Mesendoderm (in vitro differentiated cells): ENCODE measurements at regions not wholly inside any gene's neighbourhood (a gene's known extent, or its start where the extent isn't known, plus 50 kb on each side); places are given as distances from the start of the nearest gene placed in this dataset.

Source experiments
- DNase-seq: peaks from one replicate; pipeline ENCODE4 v3.0.0; 2013
- H2AK5ac ChIP-seq: 2 replicates; pipeline ENCODE4 v1.6.1; 2013; ENCODE audit warnings: low read length, inconsistent platforms
- H2BK120ac ChIP-seq: 2 replicates; pipeline ENCODE4 v1.6.1; 2013; ENCODE audit warnings: low read depth, mild to moderate bottlenecking, low read length, moderate library complexity, mixed read lengths
- H2BK15ac ChIP-seq: replicated peaks from 2 replicates; pipeline ENCODE4 v1.6.1; 2013; ENCODE audit warnings: low read depth, mild to moderate bottlenecking, moderate library complexity
- H2BK5ac ChIP-seq: 2 replicates; pipeline ENCODE4 v1.6.1; 2013; ENCODE audit warnings: low read length, inconsistent platforms
- H3K18ac ChIP-seq: 2 replicates; pipeline ENCODE4 v1.6.1; 2013; ENCODE audit warnings: mild to moderate bottlenecking, low read length, mixed read lengths
- H3K23ac ChIP-seq: one replicate; pipeline ENCODE4 v1.6.1; 2013; ENCODE audit warnings: low read length
- H3K27ac ChIP-seq: 2 replicates; pipeline ENCODE4 v1.5.1; 2013; ENCODE audit warnings: low read depth, mild to moderate bottlenecking, inconsistent platforms, low read length, moderate library complexity
- H3K27me3 ChIP-seq: 2 replicates; pipeline ENCODE4 v1.6.1; 2013; ENCODE audit warnings: low read length, control low read depth, mild to moderate bottlenecking, inconsistent platforms; ENCODE audit not compliant: insufficient read depth, poor library complexity
- H3K36me3 ChIP-seq: 2 replicates; pipeline ENCODE4 v1.6.1; 2013; ENCODE audit warnings: low read length, inconsistent platforms; ENCODE audit not compliant: control insufficient read depth, insufficient read depth
- H3K4ac ChIP-seq: one replicate; pipeline ENCODE4 v1.6.1; 2013; ENCODE audit warnings: low read depth, mild to moderate bottlenecking, low read length, moderate library complexity
- H3K4me1 ChIP-seq: 2 replicates; pipeline ENCODE4 v1.6.1; 2013; ENCODE audit warnings: low read depth, low read length, inconsistent platforms; ENCODE audit not compliant: control insufficient read depth
- H3K4me2 ChIP-seq: 2 replicates; pipeline ENCODE4 v1.6.1; 2013; ENCODE audit warnings: low read length
- H3K4me3 ChIP-seq: 2 replicates; pipeline ENCODE4 v1.5.1; 2013; ENCODE audit warnings: mild to moderate bottlenecking, low read length
- H3K56ac ChIP-seq: one replicate; pipeline ENCODE4 v1.6.1; 2013; ENCODE audit warnings: low read length
- H3K79me1 ChIP-seq: 2 replicates; pipeline ENCODE4 v1.6.1; 2013; ENCODE audit warnings: low read length, inconsistent platforms
- H3K79me2 ChIP-seq: 2 replicates; pipeline ENCODE4 v1.6.1; 2013; ENCODE audit warnings: mild to moderate bottlenecking, low read length; ENCODE audit not compliant: control insufficient read depth, insufficient read depth
- H3K9ac ChIP-seq: 2 replicates; pipeline ENCODE4 v1.6.1; 2013; ENCODE audit warnings: low read length, inconsistent platforms
- H4K5ac ChIP-seq: one replicate; pipeline ENCODE4 v1.6.1; 2013; ENCODE audit warnings: low read length
- H4K8ac ChIP-seq: one replicate; pipeline ENCODE4 v1.6.1; 2013; ENCODE audit warnings: low read depth, mild to moderate bottlenecking, control low read depth, low read length, moderate library complexity
- WGBS: extraction: QIAGEN DNeasy Blood & Tissue Kit; methylation state at CpG from one replicate; pipeline ENCODE4 v1.1.7; 2013; ENCODE audit warnings: low lambda C conversion rate, missing lambda C conversion rate; ENCODE audit not compliant: insufficient coverage; ENCODE audit errors: extremely low coverage; 5-methylcytosine and 5-hydroxymethylcytosine counted together

DNA sequence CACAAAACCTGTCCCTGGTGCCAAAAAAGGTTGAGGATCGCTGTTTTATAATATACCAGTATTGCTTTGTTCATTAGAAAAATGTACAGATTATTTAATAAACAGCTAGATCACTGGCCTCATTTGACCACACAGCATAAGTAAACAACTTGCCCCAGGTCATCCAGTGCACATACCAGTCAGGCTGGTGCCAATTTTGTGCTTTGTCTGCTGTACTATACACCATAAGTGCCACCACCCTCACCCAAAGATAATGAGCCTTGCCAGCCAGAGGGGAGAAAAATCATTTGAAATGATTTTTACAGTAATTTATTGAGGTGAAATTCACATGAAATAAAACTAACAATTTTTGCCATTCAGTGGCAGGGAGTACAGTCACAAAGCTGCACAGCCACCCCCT, 202.2 kb upstream of the TWIST2 start:
- Histone ChIP-seq H2BK5ac (no peak overlapping the region), H2BK15ac (no peak overlapping the region), H3K27me3 (no peaks in the 10 kb centered on the region), H3K56ac (no peak overlapping the region), H3K9ac (no peak overlapping the region), H4K8ac (no peak overlapping the region), H3K4me2 (no peak overlapping the region), H3K4ac (no peak overlapping the region), H3K27ac (no peak overlapping the region), H3K4me1 (no peaks in the 10 kb centered on the region), H4K5ac (no peak overlapping the region), H3K79me2 (no peaks in the 10 kb centered on the region), H3K79me1 (no peaks in the 10 kb centered on the region), H3K23ac (no peak overlapping the region), H3K36me3 (no peaks in the 10 kb centered on the region), H2AK5ac (no peak overlapping the region), H2BK120ac (no peak overlapping the region), H3K4me3 (no peak overlapping the region), H3K18ac (no peak overlapping the region)
- DNase-seq: no peak
- WGBS: no CpG with 5 or more reads among the region's 1 CpG

DNA sequence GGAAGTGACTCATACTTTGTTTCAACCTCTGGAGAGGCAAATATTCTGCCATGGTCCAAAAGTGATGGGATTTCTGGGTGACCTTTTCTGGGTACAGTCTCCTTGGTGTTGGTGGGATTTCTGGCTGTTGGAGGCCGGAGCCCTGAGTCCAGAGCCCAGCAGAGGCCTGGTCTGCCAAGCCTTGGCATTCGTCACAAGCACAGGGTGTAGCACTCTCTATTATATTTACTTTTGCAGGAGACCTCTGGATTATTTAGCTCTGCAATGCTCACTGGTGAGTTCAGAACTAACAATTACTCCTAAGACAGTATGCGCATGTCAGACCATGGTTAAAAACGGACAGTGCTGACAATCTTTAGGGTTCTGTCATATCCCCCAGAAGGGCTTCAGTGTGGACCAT, 201.6 kb upstream of the TWIST2 start:
- no peak overlapping the region for H3K4me3 ChIP-seq
- no peak overlapping the region for H3K23ac ChIP-seq
- H3K4me2 ChIP-seq: no peak overlapping the region
- no peak overlapping the region for H2BK120ac ChIP-seq
- no peaks in the 10 kb centered on the region for H3K36me3 ChIP-seq
- WGBS: no CpG with 5 or more reads among the region's 4 CpGs
- H3K56ac ChIP-seq: no peak overlapping the region
- no peaks in the 10 kb centered on the region for H3K27me3 ChIP-seq
- H4K8ac ChIP-seq: no peak overlapping the region
- H3K4ac ChIP-seq: no peak overlapping the region
- no peak overlapping the region for H2BK5ac ChIP-seq
- no peak for DNase-seq
- H3K27ac ChIP-seq: no peak overlapping the region
- H3K18ac ChIP-seq: no peak overlapping the region
- no peak overlapping the region for H2AK5ac ChIP-seq
- no peaks in the 10 kb centered on the region for H3K79me1 ChIP-seq
- H3K9ac ChIP-seq: no peak overlapping the region
- no peaks in the 10 kb centered on the region for H3K4me1 ChIP-seq
- no peak overlapping the region for H2BK15ac ChIP-seq
- no peak overlapping the region for H4K5ac ChIP-seq
- no peaks in the 10 kb centered on the region for H3K79me2 ChIP-seq

GRCh38 chr2:238646803-238647202, 201.1 kb upstream of the TWIST2 start:
- no peak overlapping the region for H3K9ac ChIP-seq
- no CpG with 5 or more reads among the region's 4 CpGs for WGBS
- no peak overlapping the region for H2BK120ac ChIP-seq

DNA sequence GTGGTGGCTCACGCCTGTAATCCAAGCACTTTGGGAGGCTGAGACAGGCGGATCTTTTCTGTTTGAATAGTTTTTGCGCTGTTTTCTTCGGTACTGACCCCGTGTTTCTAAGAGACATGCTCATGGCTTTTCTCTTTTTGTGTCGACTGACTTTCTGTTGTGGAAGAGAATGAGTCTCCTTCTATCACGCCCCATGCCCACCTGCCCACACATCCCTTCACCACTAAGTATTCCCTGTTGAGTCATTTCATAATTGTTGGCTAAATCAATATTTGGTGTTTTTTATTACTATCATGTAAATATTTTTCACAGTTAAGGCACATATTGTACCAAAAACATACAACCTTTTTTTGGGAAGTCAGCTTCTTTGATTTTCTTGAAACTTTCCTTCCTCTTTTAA, 198.8 kb upstream of the TWIST2 start:
- Histone ChIP-seq H3K4me2 (no peak overlapping the region), H3K79me1 (no peaks in the 10 kb centered on the region), H3K79me2 (no peaks in the 10 kb centered on the region), H3K36me3 (no peaks in the 10 kb centered on the region), H3K4me3 (no peak overlapping the region), H4K5ac (no peak overlapping the region), H3K9ac (no peak overlapping the region), H3K56ac (no peak overlapping the region), H2BK15ac (no peak overlapping the region), H3K4me1 (no peaks in the 10 kb centered on the region), H2AK5ac (no peak overlapping the region), H3K23ac (no peak overlapping the region), H3K4ac (no peak overlapping the region), H3K27ac (no peak overlapping the region), H4K8ac (no peak overlapping the region), H2BK120ac (no peak overlapping the region), H3K18ac (no peak overlapping the region), H2BK5ac (no peak overlapping the region), H3K27me3 (no peaks in the 10 kb centered on the region)
- DNase-seq: no peak
- WGBS: no CpG with 5 or more reads among the region's 7 CpGs

More at GRCh38 chr2:238646803-238647202, 201.1 kb upstream of the TWIST2 start:
- no peak overlapping the region for H3K4me2 ChIP-seq
- no peaks in the 10 kb centered on the region for H3K36me3 ChIP-seq
- H3K56ac ChIP-seq: no peak overlapping the region
- no peak overlapping the region for H3K4ac ChIP-seq
- no peak overlapping the region for H2BK15ac ChIP-seq
- no peaks in the 10 kb centered on the region for H3K27me3 ChIP-seq
- H3K79me2 ChIP-seq: no peaks in the 10 kb centered on the region
- no peak overlapping the region for H3K4me3 ChIP-seq
- H3K79me1 ChIP-seq: no peaks in the 10 kb centered on the region
- no peaks in the 10 kb centered on the region for H3K4me1 ChIP-seq
- no peak overlapping the region for H2BK5ac ChIP-seq
- H2AK5ac ChIP-seq: no peak overlapping the region
- H4K8ac ChIP-seq: no peak overlapping the region
- H3K23ac ChIP-seq: no peak overlapping the region
- H3K18ac ChIP-seq: no peak overlapping the region
- H4K5ac ChIP-seq: no peak overlapping the region
- H3K27ac ChIP-seq: no peak overlapping the region
- no peak for DNase-seq

GRCh38 chr2:238649936-238650518, 197.9 kb upstream of the TWIST2 start:
- Histone ChIP-seq H2AK5ac (no peak overlapping the region), H3K27ac (no peak overlapping the region), H2BK15ac (no peak overlapping the region), H3K36me3 (no peaks in the 10 kb centered on the region), H3K23ac (no peak overlapping the region), H2BK120ac (no peak overlapping the region), H3K4me1 (no peaks in the 10 kb centered on the region), H4K8ac (no peak overlapping the region), H3K79me2 (no peaks in the 10 kb centered on the region), H2BK5ac (no peak overlapping the region), H4K5ac (no peak overlapping the region), H3K4me3 (no peak overlapping the region), H3K56ac (no peak overlapping the region), H3K9ac (no peak overlapping the region), H3K27me3 (no peaks in the 10 kb centered on the region), H3K4me2 (no peak overlapping the region), H3K4ac (no peak overlapping the region), H3K18ac (no peak overlapping the region), H3K79me1 (no peaks in the 10 kb centered on the region)
- WGBS: no CpG with 5 or more reads among the region's 10 CpGs
- no peak for DNase-seq

DNA sequence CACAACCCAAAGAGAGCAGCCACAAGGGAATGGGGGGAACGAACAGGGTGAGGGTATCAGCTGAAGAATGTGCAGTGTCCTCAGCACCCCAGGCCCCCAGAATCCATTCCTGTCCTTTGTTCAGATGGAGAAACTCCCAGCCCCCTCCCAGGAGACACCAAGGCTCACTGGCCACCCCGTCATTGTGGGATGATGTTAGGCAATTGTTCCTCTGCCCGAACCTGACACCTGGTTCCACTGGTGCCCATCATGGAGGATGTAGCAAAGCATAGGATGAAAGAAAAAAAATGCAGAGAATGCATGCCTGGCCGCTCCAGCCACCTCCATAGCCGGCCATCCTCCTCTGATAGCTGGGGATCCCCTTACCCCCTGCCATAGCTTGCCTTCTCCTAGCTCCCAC, 197.3 kb upstream of the TWIST2 start:
- Histone ChIP-seq H3K4me1 (no peaks in the 10 kb centered on the region), H3K79me1 (no peaks in the 10 kb centered on the region), H3K27ac (no peak overlapping the region), H3K36me3 (no peaks in the 10 kb centered on the region), H3K27me3 (no peaks in the 10 kb centered on the region), H3K4me2 (no peak overlapping the region), H3K18ac (no peak overlapping the region), H3K4me3 (no peak overlapping the region), H2AK5ac (no peak overlapping the region), H2BK5ac (no peak overlapping the region), H4K5ac (no peak overlapping the region), H4K8ac (no peak overlapping the region), H2BK15ac (no peak overlapping the region), H3K23ac (no peak overlapping the region), H3K9ac (no peak overlapping the region), H3K4ac (no peak overlapping the region), H2BK120ac (no peak overlapping the region), H3K56ac (no peak overlapping the region), H3K79me2 (no peaks in the 10 kb centered on the region)
- no peak for DNase-seq
- WGBS: no CpG with 5 or more reads among the region's 5 CpGs
